T-helper 1 cell treated with Interleukin-12 subunit alpha and Interleukin-12 subunit beta and Interleukin-4 antibody, amounts not matched to agents 30 μg/mL and 1 μg/mL, for 36 hours (primary cell): ENCODE measurements at regions not wholly inside any gene's neighbourhood (a gene's known extent, or its start where the extent isn't known, plus 50 kb on each side); places are given as distances from the start of the nearest gene placed in this dataset.

Experiments
- H3K27ac Mint-ChIP-seq: one replicate; pipeline ENCODE4 v1.8.0; 2021; ENCODE audit warnings: mild to moderate bottlenecking, mixed read lengths
- H3K27me3 Mint-ChIP-seq: one replicate; pipeline ENCODE4 v1.8.0; 2021; ENCODE audit warnings: low read depth, mixed read lengths
- H3K36me3 Mint-ChIP-seq: one replicate; pipeline ENCODE4 v1.8.0; 2021; ENCODE audit warnings: low read depth, mixed read lengths
- H3K4me1 Mint-ChIP-seq: one replicate; pipeline ENCODE4 v1.8.0; 2021; ENCODE audit warnings: low read depth, mixed read lengths
- H3K4me3 Mint-ChIP-seq: one replicate; pipeline ENCODE4 v1.8.0; 2021; ENCODE audit warnings: mild to moderate bottlenecking, moderate library complexity, mixed read lengths
- H3K9me3 Mint-ChIP-seq: one replicate; pipeline ENCODE4 v1.8.0; 2021; ENCODE audit warnings: mixed read lengths

DNA sequence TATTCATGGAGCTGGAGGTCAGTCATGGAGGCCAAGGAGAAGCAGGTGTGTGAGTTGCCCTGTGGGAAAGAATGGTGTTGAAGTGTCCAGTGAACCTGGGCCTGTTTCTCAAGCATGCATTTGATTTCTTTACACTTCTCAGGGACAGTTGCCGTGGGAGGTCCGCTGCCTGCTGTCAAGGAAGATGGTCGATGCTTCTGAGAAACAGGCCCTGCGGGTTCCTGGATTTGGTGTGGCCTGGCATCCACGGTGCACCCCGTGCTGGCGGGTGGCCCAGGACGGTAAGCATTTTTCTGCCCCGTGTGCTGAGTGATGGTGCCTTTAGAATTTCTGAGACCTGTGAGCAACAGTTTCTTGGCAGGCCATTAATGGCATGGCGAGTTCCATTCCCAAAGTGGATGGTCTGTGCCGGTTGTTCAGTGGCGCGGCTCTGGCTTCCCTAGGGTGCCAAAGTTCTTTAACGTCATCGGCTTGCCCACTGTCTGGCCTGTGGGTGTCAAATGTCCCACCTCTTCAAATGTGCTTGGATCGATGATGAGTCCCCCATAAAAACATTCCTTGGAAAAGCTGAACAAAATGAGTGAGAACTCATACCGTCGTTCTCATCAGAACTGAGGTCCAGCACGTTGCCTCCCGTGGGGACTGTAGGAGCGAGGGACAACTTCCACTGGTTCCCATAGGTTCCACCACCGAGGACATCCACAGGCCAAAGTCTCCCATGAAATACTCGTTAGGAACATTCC, 107.2 kb downstream of the SNRPN start:
- no peak overlapping the region for H3K27ac Mint-ChIP-seq
- no peaks in the 10 kb centered on the region for H3K27me3 Mint-ChIP-seq
- no peaks in the 10 kb centered on the region for H3K4me1 Mint-ChIP-seq
- H3K9me3 Mint-ChIP-seq: peaks cover 92% of the 10 kb centered on the region
- peaks cover 91% of the 10 kb centered on the region for H3K36me3 Mint-ChIP-seq
- no peak overlapping the region for H3K4me3 Mint-ChIP-seq

DNA sequence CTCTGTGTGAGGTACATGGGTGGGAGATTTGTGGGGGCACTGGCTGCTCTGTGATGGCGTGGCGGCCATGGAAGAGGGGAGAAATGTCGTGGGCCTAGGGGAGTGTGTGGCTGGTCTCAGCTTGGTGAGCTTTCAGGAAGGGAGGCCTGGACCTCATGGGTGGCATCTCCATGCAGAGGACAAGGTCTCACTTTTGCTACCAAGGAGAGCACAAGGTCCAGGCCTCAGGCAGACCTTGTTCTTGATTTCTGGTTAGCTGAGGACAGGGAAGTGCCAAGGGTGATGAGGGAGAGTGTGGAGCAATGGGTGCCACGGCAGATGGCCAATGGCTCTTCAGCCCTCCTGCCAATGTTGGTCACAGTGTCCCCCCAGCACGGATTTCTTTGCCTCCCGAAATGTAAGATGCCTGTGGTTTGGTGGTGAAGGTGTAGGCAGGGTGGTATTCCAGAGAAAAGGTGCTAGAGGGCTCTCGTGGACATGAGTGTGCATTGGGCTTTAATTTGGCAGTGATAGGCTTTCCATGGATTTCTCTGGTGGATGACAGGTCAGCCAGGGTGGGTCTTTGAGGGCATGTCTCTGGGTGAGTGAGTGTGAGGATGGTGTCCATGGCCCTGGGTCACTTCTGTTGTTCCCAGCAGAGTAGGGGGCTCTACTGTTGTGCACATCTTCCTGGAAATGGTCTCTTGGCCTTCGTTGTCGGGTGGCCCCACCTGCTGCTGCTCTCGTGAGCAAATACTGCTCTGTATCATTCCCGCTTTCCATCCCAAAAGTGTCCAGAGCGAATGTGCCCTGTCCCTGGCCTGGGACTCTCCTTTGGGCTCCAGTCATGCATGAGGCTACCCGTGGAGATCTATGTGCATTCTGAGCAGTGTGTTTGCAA, 108.0 kb downstream of the SNRPN start:
- Mint-ChIP-seq H3K27ac (no peak overlapping the region), H3K4me3 (no peak overlapping the region), H3K4me1 (no peaks in the 10 kb centered on the region), H3K27me3 (no peaks in the 10 kb centered on the region), H3K9me3 (peaks cover 91% of the 10 kb centered on the region), H3K36me3 (peaks cover 92% of the 10 kb centered on the region)

DNA sequence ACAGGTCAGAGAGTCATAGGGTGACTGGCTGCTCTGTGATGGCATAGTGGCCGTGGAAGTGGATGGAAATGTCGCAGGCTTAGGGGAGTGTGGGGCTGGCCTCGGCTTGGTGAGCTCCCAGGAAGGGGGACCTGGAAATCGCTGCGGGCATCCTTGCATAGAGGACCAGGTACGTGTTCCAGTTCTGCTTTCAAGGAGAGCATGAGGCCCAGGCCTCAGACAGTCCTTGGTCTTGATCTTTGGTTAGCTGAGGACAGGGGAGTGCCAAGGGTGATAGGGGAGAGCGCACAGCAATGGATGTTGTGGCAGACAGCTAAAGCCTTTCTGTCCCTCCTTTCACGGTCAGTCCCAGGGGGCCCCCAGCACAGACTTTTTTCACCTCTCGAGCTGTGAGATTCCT, 110.5 kb downstream of the SNRPN start:
- Mint-ChIP-seq H3K4me3 (no peak overlapping the region), H3K4me1 (no peaks in the 10 kb centered on the region), H3K27me3 (no peaks in the 10 kb centered on the region), H3K9me3 (peaks cover 91% of the 10 kb centered on the region), H3K36me3 (peaks cover 95% of the 10 kb centered on the region), H3K27ac (no peak overlapping the region)

DNA sequence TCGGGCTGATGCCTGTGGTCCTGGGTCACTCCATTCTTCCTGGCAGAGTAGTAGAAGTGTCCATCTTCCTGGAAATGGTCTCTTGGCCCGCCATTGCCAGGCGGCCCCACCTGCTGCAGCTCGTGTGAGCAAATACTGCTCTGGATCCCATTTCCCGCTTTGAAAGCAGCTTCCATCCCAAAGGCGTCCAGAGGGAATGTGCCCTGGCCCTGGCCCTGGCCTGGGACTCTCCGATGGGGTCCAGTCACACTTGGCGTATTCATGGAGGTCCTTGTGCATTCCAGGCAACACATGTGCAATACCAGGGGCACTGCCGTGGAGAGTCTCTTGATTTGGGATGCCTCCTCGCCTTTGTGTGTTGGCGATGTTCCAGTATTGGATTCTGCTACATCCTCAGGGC, 111.1 kb downstream of the SNRPN start:
- H3K27me3 Mint-ChIP-seq: no peaks in the 10 kb centered on the region
- no peak overlapping the region for H3K27ac Mint-ChIP-seq
- H3K9me3 Mint-ChIP-seq: peaks cover 91% of the 10 kb centered on the region
- H3K4me3 Mint-ChIP-seq: no peak overlapping the region
- peaks cover 95% of the 10 kb centered on the region for H3K36me3 Mint-ChIP-seq
- no peaks in the 10 kb centered on the region for H3K4me1 Mint-ChIP-seq

DNA sequence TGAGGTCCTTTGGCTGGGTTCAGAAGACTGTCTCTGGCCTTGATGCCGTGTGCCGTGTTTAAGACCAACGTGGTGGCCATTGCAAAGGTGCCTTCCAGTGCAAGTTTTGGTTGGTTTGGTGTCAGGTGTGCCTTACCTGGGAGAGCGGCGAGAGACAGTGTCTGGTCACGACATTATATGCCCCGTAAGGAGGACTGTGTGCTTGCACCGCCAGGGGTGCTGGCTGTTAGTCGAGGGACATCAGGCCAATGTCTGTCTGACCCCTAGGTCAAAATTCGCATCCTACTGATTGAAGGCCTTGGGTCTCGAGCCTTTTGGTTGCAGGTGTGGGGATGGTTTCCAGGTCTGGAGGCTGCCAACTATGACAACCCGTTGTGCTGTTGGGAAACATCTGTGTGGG, 111.9 kb downstream of the SNRPN start:
- Mint-ChIP-seq H3K4me1 (no peaks in the 10 kb centered on the region), H3K27ac (no peak overlapping the region), H3K4me3 (no peak overlapping the region), H3K27me3 (no peaks in the 10 kb centered on the region), H3K9me3 (peaks cover 93% of the 10 kb centered on the region), H3K36me3 (peaks cover 96% of the 10 kb centered on the region)

DNA sequence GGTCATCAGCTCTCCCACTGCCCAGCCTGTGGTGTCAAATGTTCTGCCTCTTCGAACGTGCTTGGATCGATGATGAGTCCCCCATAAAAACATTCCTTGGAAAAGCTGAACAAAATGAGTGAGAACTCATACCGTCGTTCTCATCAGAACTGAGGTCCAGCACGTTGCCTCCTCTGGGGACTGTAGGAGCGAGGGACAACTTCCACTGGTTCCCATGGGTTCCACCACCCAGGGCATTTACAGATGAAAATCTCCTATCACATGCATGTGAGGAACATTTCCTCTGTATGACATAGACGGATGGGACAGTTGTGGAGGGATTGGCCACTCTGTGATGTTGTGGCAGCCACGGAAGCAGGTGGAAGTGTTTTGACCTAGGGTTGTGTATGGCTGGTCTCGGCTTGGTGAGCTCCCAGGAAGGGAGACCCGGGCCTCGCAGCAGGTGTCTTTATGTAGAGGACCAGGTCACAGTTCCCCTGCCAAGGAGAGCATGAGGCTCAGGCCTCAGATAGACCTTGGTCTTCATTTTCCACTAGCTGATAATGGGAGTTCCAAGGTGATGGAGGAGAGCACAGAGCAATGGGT, 113.0 kb downstream of the SNRPN start:
- no peak overlapping the region for H3K4me3 Mint-ChIP-seq
- H3K4me1 Mint-ChIP-seq: no peaks in the 10 kb centered on the region
- peaks cover 95% of the 10 kb centered on the region for H3K9me3 Mint-ChIP-seq
- peaks cover 97% of the 10 kb centered on the region for H3K36me3 Mint-ChIP-seq
- H3K27ac Mint-ChIP-seq: no peak overlapping the region
- H3K27me3 Mint-ChIP-seq: no peaks in the 10 kb centered on the region

DNA sequence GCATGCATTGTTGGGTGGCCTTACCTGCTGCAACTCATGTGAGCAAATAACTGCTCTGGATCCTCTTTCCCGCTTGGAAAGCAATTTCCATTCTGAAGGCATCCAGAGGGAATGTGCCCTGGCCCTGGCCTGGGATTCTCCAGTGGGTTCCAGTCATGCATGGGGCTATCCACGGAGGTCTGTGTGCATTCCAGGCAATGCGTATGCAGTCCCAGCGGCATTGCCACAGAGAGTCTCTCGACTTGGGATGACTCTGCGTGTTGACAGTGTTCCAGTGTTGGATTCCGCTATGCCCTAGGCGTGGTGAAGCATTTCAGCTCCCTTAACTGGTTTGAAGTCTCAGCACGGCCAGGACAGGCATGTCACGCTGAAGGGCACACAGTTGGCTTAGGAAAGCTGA, 113.9 kb downstream of the SNRPN start:
- Mint-ChIP-seq H3K4me3 (no peak overlapping the region), H3K27ac (no peak overlapping the region), H3K27me3 (no peaks in the 10 kb centered on the region), H3K36me3 (peaks cover 97% of the 10 kb centered on the region), H3K4me1 (no peaks in the 10 kb centered on the region), H3K9me3 (peaks cover 95% of the 10 kb centered on the region)

DNA sequence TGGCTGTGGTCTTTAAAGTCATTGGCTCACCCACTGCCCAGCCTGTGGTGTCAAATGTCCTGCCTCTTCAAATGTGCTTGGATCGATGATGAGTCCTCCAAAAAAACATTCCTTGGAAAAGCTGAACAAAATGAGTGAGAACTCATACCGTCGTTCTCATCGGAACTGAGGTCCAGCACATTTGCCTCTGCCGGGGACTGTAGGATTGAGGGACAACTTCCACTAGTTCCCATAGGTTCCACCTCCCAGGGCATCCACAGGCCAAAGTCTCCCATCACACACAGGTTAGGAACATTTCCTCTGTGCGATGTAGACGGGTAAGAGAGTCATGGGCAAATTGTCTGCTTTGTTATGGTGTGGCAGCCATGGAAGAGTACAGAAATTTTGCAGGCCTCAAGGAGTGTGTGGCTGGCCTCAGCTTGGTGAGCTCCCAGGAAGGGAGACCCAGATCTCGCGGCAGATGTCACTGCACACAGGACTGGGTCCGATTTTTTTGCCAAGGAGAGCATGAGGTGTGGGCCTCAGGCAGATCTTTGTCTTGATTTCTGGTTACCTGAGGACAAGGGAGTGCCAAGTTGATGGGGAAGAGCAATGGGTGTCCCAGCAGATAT, 115.7 kb downstream of the SNRPN start:
- peaks cover 99% of the 10 kb centered on the region for H3K36me3 Mint-ChIP-seq
- H3K4me1 Mint-ChIP-seq: no peaks in the 10 kb centered on the region
- peaks cover 94% of the 10 kb centered on the region for H3K9me3 Mint-ChIP-seq
- no peaks in the 10 kb centered on the region for H3K27me3 Mint-ChIP-seq
- H3K4me3 Mint-ChIP-seq: no peak overlapping the region
- H3K27ac Mint-ChIP-seq: no peak overlapping the region

DNA sequence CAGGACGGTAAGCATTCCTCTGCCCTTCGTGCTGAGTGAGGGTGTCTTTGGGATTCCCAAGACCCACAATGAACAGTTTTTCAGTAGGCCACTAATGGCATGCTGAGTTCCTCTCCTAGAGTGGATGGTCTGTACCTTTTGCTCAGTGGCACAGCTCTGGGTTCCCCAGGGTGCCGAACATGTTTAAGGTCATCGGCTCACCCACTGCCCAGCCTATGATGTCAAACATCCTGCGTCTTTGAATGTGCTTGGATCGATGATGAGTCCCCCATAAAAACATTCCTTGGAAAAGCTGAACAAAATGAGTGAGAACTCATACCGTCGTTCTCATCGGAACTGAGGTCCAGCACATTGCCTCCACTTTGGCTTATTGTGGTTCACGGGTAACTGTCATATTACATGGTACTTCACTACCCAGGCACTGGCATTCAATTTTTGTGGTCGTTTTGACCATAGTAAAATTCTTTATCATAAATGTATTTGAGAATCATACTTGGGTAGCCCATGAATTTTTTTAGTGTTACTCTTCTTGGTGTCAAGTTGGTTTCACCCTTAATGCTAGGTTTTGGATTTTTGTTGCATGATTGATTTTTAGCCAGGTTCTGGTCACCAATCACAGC, 118.2 kb downstream of the SNRPN start:
- Mint-ChIP-seq H3K4me1 (no peaks in the 10 kb centered on the region), H3K9me3 (peaks cover 93% of the 10 kb centered on the region), H3K4me3 (no peak overlapping the region), H3K36me3 (peaks cover 97% of the 10 kb centered on the region), H3K27ac (no peak overlapping the region), H3K27me3 (no peaks in the 10 kb centered on the region)

DNA sequence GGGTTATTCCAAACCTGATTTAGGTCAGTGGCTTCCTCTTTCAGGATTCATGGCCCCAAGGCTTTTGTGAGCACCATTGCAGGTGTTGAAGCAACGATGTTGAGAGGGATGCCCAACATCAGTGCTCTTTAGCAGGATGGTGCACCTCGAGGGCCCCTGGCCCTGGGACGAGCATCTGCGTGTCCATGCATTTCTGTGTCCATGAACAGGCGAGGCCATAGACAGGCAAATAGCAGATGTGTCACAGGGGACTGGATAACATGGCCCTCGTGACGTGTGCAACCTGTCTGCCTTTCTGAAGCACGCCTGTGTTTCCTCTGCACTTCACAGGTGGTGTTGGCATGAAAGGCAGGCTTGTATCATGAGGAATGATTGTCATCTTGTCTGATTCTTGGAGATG, 132.3 kb downstream of the SNRPN start:
- Mint-ChIP-seq H3K27me3 (no peaks in the 10 kb centered on the region), H3K9me3 (peaks cover 90% of the 10 kb centered on the region), H3K4me3 (no peak overlapping the region), H3K27ac (no peak overlapping the region), H3K4me1 (no peaks in the 10 kb centered on the region), H3K36me3 (peaks cover 83% of the 10 kb centered on the region)

DNA sequence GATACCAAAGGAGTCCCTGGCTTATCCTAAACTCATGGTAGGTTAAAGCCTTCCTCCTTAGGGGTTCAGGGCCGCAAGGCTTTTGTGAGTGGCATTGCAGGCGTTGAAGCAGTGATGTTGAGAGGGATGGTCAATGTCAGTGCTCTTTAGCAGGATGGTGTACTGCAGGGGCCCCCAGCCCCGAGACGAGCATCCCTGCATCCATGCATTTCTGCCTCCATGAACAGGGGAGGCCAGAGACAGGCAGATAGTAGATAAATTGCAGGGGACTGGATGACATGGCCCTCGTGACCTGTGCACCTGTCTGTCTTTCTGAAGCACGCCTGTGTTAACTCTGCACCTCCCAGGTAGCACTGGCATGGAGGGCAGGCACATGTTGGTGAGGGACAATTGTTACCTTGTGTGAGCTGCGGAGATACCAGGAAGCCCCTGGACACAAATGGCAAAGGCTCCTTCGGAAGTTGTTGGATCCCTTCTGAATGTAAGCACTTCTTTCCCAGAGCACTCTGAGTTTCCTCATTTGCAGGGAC, 133.5 kb downstream of the SNRPN start:
- no peak overlapping the region for H3K4me3 Mint-ChIP-seq
- peaks cover 88% of the 10 kb centered on the region for H3K9me3 Mint-ChIP-seq
- H3K36me3 Mint-ChIP-seq: peaks cover 84% of the 10 kb centered on the region
- no peak overlapping the region for H3K27ac Mint-ChIP-seq
- no peaks in the 10 kb centered on the region for H3K27me3 Mint-ChIP-seq
- H3K4me1 Mint-ChIP-seq: no peaks in the 10 kb centered on the region

DNA sequence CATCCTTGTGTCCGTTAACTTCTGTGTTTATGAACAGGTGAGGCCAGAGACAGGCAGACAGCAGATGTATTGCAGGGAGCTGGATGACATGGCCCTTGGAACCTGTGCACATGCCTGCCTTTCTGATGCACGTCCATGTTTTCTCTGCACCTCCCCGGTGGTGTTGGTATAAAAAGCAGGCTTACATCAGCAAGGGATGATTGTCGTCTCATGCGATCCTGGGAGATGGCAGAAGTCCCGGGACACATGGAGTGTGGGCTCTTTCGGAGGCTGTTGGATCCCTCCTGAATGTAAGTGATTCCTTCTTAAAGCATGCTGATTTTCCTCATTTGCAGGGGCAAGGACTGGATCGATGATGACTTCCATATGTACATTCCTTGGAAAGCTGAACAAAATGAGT, 134.8 kb downstream of the SNRPN start:
- H3K4me3 Mint-ChIP-seq: no peak overlapping the region
- H3K27ac Mint-ChIP-seq: no peak overlapping the region

DNA sequence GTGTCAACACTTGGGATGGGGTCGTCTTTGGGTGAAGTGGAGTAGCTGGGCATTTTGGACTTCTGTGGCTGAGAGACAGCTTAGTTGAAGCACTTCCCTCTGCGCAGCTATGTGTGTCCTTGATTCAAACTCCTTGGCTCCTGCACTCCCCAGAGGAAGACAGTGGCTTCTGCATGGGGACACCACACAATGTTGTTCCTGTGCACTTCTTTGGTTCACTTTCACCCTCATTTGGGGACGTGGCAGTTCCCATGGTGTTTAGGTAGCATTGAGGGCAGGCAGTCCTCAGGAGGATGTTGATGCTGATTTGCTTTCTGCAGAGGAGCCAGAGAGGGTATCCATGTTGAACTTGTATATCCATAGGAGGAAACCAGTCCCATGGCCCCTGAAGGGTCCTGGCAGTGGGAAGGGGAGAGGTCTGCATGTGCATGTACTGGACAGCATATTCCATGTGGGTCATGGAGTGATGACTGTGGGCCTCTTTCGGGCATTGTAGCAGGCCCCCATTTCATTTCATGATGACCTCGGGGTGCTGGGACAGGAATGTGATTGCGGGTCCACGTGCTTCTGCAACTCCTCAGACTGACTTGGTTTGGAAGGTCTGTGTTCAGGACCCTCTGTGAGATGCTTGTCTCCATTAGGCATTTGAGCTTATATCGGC, 135.4 kb downstream of the SNRPN start:
- Mint-ChIP-seq H3K36me3 (peaks cover 83% of the 10 kb centered on the region), H3K27me3 (no peaks in the 10 kb centered on the region), H3K4me1 (no peaks in the 10 kb centered on the region), H3K9me3 (peaks cover 86% of the 10 kb centered on the region), H3K4me3 (no peak overlapping the region), H3K27ac (no peak overlapping the region)

More for the DNA sequence above, 134.8 kb downstream of the SNRPN start:
- Mint-ChIP-seq H3K27me3 (no peaks in the 10 kb centered on the region), H3K9me3 (peaks cover 86% of the 10 kb centered on the region), H3K4me1 (no peaks in the 10 kb centered on the region), H3K36me3 (peaks cover 82% of the 10 kb centered on the region)
